ENCODE measurements at regions not wholly inside any gene's neighbourhood (a gene's known extent, or its start where the extent isn't known, plus 50 kb on each side); places are given as distances from the start of the nearest gene placed in this dataset.

- no peak for TF ChIP-seq CTCF (IDR thresholded peaks at IDR 0.05; ENCODE audit: extremely low read depth in 1 of 2, insufficient read depth in 1 of 2, low read depth in 1 of 2, low read length in 2 of 2)
- no peak for TF ChIP-seq POLR2AphosphoS5 (IDR thresholded peaks at IDR 0.05; ENCODE audit: insufficient read depth, low read depth, low read length)
- TF ChIP-seq POLR2A (IDR thresholded peaks at IDR 0.05; ENCODE audit: low read depth, low read length) = no peak
- no peak for TF ChIP-seq EZH2 (IDR thresholded peaks at IDR 0.05; ENCODE audit: borderline replicate concordance, low read depth, low read length, severe bottlenecking)
- no peak for TF ChIP-seq MYC (IDR thresholded peaks at IDR 0.05; ENCODE audit: low read depth, low read length)
- no peak for TF ChIP-seq MAX (IDR thresholded peaks at IDR 0.05; ENCODE audit: insufficient read depth, insufficient read length)
- no peak for TF ChIP-seq FOS (IDR thresholded peaks at IDR 0.05; ENCODE audit: borderline replicate concordance, insufficient read depth, low read length)
- TF ChIP-seq JUN (IDR thresholded peaks at IDR 0.05; ENCODE audit: borderline replicate concordance, insufficient read depth, insufficient read length, low read depth) = no peak
- no peak for TF ChIP-seq GATA2 (IDR thresholded peaks at IDR 0.05; ENCODE audit: insufficient read depth, insufficient read length, low read depth, low read length)
These were observed 120.7 kb upstream of the LPAR1 start for GRCh38 chr9:111158999-111159398.

Measured in endothelial cell of umbilical vein (primary cell).